Right ventricle myocardium superior (tissue), 1 donor: ENCODE measurements at regions not wholly inside any gene's neighbourhood (a gene's known extent, or its start where the extent isn't known, plus 50 kb on each side); places are given as distances from the start of the nearest gene placed in this dataset.
"Not testable (repeated sequence)": the region's sequence is repeated elsewhere in the genome, so short reads cannot be mapped to it uniquely, and the experiment has no call there.

ENCODE experiments used
- ATAC-seq: fragments of 200-7000 bp; cut with Tn5 transposase; one replicate; pipeline ENCODE4 v1.9.1; 2020; ENCODE audit warnings: mild to moderate bottlenecking; ENCODE audit not compliant: poor library complexity
- DNase-seq: peaks from one replicate; pipeline ENCODE4 v3.0.0-alpha.2; 2020
- intact Hi-C: fragments of 100-400 bp; cut with DNase I; formaldehyde crosslinking; loops from one replicate; pipeline ENCODE4 v1.11.2; 2022
- donor health status: DM: no; HTN: yes; CAD: no; lungs with severe emphysema.

GRCh38 chr21:28090546-28090945 is 902.1 kb downstream of the LTN1 start:
- ATAC-seq, result peak; percentile 68
- DNase-seq, result no peak
- intact Hi-C loops, result no loop called here

GRCh38 chr21:28089599-28090441 is 902.9 kb downstream of the LTN1 start:
- ATAC-seq (peak; percentile 86), DNase-seq (peak; percentile 78)
- intact Hi-C loops, result no loop called here

DNA sequence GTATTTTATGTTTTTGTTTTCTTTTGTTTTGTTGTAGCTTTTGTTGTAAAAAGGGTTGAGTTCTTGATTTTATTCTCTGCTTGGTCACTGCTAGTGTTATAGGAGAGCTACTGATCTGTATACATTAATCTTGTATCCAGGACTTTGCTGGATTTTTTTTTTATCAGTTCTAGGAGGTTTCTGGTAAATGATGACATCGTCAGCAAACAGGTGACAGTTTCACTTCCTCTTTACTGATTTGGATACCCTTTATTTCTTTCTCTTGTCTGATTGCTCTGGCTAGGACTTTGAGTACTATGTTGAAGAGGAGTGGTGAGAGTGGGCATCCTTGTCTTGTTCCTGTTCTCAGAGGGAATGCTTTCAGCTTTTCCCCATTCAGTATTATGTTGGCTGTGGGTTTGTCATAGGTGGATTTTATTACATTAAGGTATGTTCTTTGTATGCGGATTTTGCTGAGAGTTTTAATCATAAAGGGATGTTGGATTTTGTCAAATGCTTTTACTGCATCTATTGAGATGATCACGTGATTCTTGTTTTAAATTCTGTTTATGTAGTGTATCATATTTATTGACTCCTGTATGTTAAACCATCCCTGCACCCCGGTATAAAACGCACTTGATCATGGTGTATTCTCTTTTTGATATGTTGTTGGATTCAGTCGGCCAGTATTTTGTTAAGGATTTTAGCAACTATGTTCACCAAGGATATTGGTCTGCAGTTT is 905.7 kb downstream of the LTN1 start:
- intact Hi-C loops, result no loop called here
- no peak for ATAC-seq
- no peak for DNase-seq

DNA sequence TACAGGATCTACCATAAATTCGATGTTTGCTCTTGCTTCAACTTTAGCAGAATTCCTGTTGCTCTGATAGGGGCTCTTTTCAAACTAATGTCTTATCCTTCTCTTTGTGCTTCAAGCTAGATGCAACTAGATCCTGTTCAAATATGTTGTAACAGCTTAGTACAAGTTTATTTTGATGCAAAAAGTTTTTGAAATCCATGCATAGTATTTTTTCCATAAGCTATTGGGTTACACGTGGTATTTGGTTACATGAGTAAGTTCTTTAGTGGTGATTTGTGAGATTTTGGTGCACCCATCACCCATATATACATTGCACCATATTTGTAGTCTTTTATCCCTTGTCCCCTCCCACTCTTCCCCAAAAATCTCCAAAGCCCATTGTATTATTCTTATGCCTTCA is 907.7 kb downstream of the LTN1 start:
- ATAC-seq (no peak), DNase-seq (no peak)
- intact Hi-C loops, result no loop called here

DNA sequence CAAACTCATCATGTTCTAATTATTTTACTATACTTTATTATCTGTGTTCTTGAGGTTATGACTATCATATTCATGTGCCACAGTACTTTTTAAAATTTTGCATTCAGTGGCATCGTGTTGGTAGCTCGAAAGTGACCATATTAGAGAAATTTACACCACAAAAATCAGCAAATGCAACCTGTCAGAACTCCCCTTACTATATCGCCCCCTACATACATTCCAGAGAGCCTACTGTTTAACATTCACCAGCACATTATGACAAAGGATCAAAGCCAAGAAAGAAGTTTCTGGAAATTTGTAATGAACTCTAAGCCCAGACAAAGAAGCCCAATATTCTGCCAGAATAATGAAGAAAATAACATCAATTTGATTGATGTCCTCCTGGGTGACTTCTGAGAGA is 909.3 kb downstream of the LTN1 start:
- intact Hi-C loops, result no loop called here
- no peak for ATAC-seq
- no peak for DNase-seq

DNA sequence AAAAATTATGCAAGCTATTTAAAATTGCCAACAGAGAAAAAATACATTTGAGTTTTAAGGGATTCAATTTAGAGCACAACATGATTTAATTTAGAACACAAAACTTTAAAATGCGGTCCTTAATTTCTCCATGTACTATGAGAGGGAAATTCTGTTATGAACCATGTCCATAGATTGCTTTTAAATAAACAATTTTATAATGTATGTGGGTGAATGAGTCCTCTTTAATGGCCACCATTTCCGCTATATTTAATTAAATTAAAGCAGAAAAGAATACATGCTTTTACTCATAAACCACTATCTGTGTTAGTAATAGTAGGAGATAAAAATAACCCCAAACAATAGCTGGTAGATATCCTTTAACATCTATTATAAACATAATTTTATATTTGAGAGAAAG is 914.6 kb downstream of the LTN1 start:
- intact Hi-C loops, result no loop called here
- ATAC-seq, result no peak
- no peak for DNase-seq

GRCh38 chr21:28074676-28075075 is 918.0 kb downstream of the LTN1 start:
- ATAC-seq, result no peak
- DNase-seq, result no peak
- intact Hi-C loops, result no loop called here

DNA sequence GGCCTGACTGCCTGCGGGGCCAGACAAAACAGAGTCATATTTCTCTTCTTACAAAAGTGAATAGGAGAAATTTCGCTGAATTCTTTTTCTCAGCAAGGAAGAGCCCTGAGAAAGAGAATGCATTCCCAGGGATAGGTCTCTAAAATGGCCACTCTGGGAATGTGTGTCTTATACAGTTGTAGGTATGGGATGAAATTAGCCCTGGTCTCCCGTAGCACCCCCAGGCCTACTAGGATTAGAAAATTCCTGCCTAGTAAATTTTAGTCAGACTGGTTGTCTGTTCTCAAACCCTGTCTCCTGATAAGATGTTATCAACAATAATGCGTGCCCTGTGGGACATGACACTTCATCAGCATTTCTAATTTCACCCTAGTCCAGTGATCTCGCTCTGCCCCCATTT is 920.1 kb downstream of the LTN1 start:
- DNase-seq (no peak), ATAC-seq (no peak)
- intact Hi-C loops, result no loop called here

DNA sequence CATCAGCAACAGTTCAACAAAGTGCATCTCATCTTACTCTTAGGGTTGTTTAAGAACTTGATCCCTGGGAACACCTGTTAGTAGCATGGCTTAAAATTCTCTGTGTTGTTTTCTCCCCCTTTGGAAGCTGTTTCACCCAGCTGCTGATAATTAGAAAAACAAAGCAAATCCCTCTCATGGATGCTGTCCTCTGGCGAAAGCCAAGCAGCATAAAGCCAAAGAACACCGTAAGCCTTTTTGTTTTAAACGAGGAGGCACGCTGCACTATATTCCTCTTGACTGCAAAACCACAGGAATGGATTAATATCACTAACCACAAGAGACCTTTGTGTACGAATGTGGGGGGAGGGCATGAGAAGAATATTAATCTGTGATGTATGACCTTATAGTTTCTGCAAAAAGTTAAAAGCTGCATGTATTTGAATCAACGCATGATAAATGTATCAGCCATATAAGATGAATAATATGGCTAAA is 923.2 kb downstream of the LTN1 start:
- DNase-seq (no peak), ATAC-seq (peak; percentile 26)
- intact Hi-C loops, result loop anchor here (10.0 kb wide), 1 partner anchor 265 kb away; no protein-coding TSS in a partner anchor

DNA sequence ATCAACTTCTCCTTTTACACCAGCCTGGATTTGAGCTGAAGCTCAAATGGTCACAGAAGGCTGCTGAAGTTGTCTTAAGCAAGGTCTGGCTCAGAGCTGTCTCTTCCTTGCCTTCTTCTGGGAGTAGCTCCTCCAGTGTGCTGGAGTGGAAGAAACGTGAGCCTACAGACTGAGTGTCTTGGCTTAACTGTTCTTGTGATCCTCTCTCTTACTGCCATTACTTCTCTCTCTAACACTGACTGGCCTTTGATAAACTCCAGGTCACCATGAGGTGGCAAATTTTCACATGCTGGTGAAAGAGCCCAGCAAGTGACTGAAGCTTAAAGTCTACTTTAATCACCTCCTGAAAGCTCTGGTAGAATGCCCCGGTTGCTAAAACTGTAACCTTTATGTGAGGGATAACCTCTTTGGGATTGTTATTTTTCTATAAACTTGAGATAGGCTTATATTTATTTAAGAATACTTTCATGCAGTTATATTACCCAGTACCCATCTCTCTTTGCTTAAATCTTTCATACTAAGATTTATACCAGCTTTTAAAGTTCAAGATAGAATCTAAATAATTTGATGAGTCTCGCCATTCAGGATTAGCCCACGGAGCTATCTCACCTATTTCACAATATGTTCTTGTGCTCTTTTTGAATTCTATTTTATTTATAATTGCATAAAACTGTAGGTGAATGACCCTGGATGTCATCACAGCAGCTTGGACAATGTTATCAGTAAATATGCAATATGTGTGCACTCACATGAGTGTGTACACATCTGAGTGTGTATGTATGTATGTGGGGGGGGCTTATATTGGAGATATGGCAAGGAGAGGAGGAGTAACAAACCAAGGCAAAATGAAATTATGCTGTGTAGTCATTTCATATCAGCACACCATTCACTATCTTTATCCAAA is 924.0 kb downstream of the LTN1 start:
- ATAC-seq, result peak; percentile 76
- intact Hi-C loops, result loop anchor here (10.0 kb wide), 1 partner anchor 266 kb away; no protein-coding TSS in a partner anchor
- no peak for DNase-seq

GRCh38 chr21:28066596-28067387 is 925.9 kb downstream of the LTN1 start:
- intact Hi-C loops, result loop anchor here (10.0 kb wide), 1 partner anchor 268 kb away; no protein-coding TSS in a partner anchor
- no peak for DNase-seq
- ATAC-seq, result no peak

- DNase-seq (no peak), ATAC-seq (no peak)
- intact Hi-C loops, result loop anchor here (10.0 kb wide), 1 partner anchor 269 kb away; no protein-coding TSS in a partner anchor
These were observed 926.6 kb downstream of the LTN1 start for GRCh38 chr21:28066076-28066475.

DNA sequence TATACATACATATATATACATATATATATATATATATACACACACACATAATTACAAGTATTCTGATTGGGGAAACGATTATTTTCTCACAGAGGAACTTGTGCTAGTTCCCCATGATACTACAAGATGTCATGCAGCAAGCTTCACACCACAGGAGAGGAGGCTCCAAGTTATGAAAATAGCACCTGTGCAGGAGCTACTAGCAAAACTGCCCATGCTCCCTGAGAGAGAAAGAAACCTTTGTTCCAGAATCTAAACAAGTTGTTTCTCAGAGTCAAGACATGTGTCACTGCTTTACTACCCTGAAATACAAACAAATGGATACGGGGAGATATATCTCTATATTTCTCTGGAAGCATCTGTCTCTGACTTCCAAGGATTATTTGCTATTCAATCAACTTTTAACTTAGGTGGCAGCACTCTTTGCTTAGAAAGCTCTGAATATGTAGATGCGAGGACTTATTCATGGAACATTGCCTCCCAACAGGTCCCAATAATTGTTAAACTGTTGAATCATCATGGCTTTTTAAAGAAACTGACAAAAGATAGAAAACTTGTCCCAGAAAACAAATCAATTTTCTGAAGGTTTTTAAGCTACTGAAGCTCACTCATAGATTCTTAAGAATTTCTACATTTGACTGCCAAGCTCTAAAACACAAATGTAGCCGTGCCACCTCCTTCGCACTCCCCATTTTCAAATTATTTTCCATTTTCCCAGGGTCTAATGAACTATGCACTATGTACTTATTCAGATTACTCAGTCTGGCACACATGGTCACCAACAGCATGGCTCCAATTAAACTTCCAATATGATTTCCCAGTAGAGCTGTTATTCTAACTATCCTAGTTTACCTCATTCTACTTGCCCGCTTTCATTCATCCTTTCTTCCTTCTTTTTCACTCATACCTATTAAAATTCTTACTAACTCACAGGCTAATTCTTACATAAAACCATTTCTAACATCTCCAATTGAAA is 929.1 kb downstream of the LTN1 start:
- no peak for DNase-seq
- ATAC-seq, result no peak
- intact Hi-C loops, result loop anchor here (10.0 kb wide), 1 partner anchor 271 kb away; no protein-coding TSS in a partner anchor

DNA sequence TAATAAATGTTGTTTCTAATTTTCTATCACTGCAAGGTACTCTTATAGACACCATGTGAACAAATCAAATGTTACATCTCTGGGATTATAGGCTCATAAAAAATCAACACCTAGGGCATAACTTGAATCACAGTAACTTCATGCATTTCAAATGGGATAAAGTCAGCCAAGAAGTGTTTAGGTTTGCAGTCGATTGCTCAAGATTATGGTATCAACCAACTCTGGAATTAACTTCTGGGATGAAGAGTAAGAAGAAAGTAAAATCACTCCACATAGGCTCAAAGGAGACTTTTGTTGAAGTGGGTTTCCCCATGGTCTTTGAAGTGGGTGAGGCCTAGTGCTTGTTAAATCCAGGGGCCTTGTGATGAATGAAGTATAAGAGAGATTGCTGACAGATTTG is 939.7 kb downstream of the LTN1 start:
- not testable (repeated sequence) for ATAC-seq, DNase-seq
- intact Hi-C loops, result loop anchor here (5.0 kb wide), 1 partner anchor 1206 kb away; the partner anchor contains the start of gene ADAMTS1

- not testable (repeated sequence) for DNase-seq
- ATAC-seq, result peak; percentile 86
- intact Hi-C loops, result loop anchor here (5.0 kb wide), 1 partner anchor 1204 kb away; the partner anchor contains the start of gene ADAMTS1
These were observed 941.0 kb downstream of the LTN1 start for GRCh38 chr21:28051649-28052048.

- not testable (repeated sequence) for DNase-seq
- ATAC-seq, result peak; percentile 75
These were observed 957.0 kb downstream of the LTN1 start for GRCh38 chr21:28035692-28036091.

GRCh38 chr21:28034916-28035315 is 957.8 kb downstream of the LTN1 start:
- ATAC-seq, DNase-seq, intact Hi-C loops: not testable (repeated sequence)

More at GRCh38 chr21:28035692-28036091, 957.0 kb downstream of the LTN1 start:
- intact Hi-C loops, result not testable (repeated sequence)
